HCT116 (cell line): ENCODE measurements at regions not wholly inside any gene's neighbourhood (a gene's known extent, or its start where the extent isn't known, plus 50 kb on each side); places are given as distances from the start of the nearest gene placed in this dataset.

ENCODE experiments used
- ATAC-seq: fragments of 200-7000 bp; cut with Tn5 transposase; 2 replicates; pipeline ENCODE4 v1.9.1; 2020; ENCODE audit warnings: mild to moderate bottlenecking, moderate library complexity
- BruUV-seq: library from RNA; stranded (reverse); fragments of 400-500 nt; replicated peaks from 2 replicates; lab custom pipeline; 2021; lab: Mats Ljungman, UMichigan
- CTCF ChIA-PET: fragments of 300-600 bp; sonication (Branson Sonifier 250); formaldehyde crosslinking; loops from one replicate; lab custom pipeline; 2021; ENCODE audit warnings: antibody characterized with exemption; lab: Charles Lee
- POLR2A ChIA-PET: fragments of 300-600, 350-600 bp; sonication (Branson Sonifier 250); formaldehyde crosslinking; loops from one replicate; lab custom pipeline; 2021; ENCODE audit warnings: antibody characterized with exemption; lab: Charles Lee
- RAD21 ChIA-PET, 2 experiments: fragments of 300-600 bp; sonication (Branson Sonifier 250); formaldehyde crosslinking; loops; one replicate each; lab custom pipeline; 2023; ENCODE audit warnings: low total read pairs in 2 of 2; ENCODE audit not compliant: uncharacterized antibody in 2 of 2, unreplicated experiment in 2 of 2, low non-redundant PET in 1 of 2; lab: Charles Lee
- DNase-seq: peaks from one replicate; pipeline ENCODE4 v3.0.0-alpha.2; 2010; ENCODE audit warnings: low read depth, low spot score
- H2AFZ ChIP-seq: fragments of 200-600 bp; shearing (Covaris generic), sonication (generic); 2 replicates; pipeline ENCODE4 v1.6.1; 2017; ENCODE audit warnings: low read depth, mixed run types, mixed read lengths, antibody characterized with exemption, low read length; ENCODE audit not compliant: poor library complexity, severe bottlenecking
- H3K27ac ChIP-seq: 2 replicates; pipeline ENCODE4 v1.5.1; 2012; ENCODE audit warnings: low read depth, low read length
- H3K27me3 ChIP-seq: fragments of 200-600 bp; sonication (generic); 2 replicates; pipeline ENCODE4 v1.6.1; 2016; ENCODE audit warnings: mixed run types, low read length, mixed read lengths; ENCODE audit not compliant: insufficient read depth
- H3K36me3 ChIP-seq, 2 experiments: fragments of 200-500 bp in 1 of 2; fragments of 200-600 bp in 1 of 2; sonication (Bioruptor generic) in 1 of 2; sonication (generic) in 1 of 2; 2 replicates each; pipeline versions ENCODE4 v1.5.1 to v1.6.1; 2014 to 2016; ENCODE audit warnings: low read length in 2 of 2, inconsistent platforms in 1 of 2, mixed read lengths in 1 of 2, mixed run types in 1 of 2; ENCODE audit not compliant: insufficient read depth in 2 of 2, control insufficient read depth in 1 of 2
- H3K4me1 ChIP-seq, 2 experiments: fragments of 200-600 bp in 1 of 2; sonication (generic) in 1 of 2; 2 replicates each; pipeline versions ENCODE4 v1.5.1 to v1.6.1; 2012 to 2017; ENCODE audit warnings: low read length in 2 of 2, inconsistent platforms in 1 of 2, mild to moderate bottlenecking in 1 of 2, mixed read lengths in 1 of 2, mixed run types in 1 of 2, moderate library complexity in 1 of 2; ENCODE audit not compliant: insufficient read depth in 2 of 2, control insufficient read depth in 1 of 2
- H3K4me2 ChIP-seq: fragments of 200-600 bp; sonication (generic); 2 replicates; pipeline ENCODE4 v1.6.1; 2017; ENCODE audit warnings: mixed run types, low read length, mixed read lengths
- H3K4me3 ChIP-seq, 2 experiments: fragments of 200-600 bp in 1 of 2; sonication (generic) in 1 of 2; replicated peaks in 1 of 2; 2 replicates each; pipeline ENCODE4 v1.5.1; 2011 to 2016; ENCODE audit warnings: low read length in 2 of 2, control low read depth in 1 of 2, low read depth in 1 of 2, mild to moderate bottlenecking in 1 of 2, mixed read lengths in 1 of 2, mixed run types in 1 of 2
- H3K79me2 ChIP-seq: fragments of 200-600 bp; sonication (generic); 2 replicates; pipeline ENCODE4 v1.6.1; 2017; ENCODE audit warnings: mild to moderate bottlenecking, mixed run types, low read length, moderate library complexity, mixed read lengths; ENCODE audit not compliant: insufficient read depth
- H3K9ac ChIP-seq: fragments of 200-600 bp; sonication (generic); 2 replicates; pipeline ENCODE4 v1.6.1; 2016; ENCODE audit warnings: low read length, mixed read lengths
- H3K9me2 ChIP-seq: fragments of 200-600 bp; sonication (generic), shearing (Covaris generic); 2 replicates; pipeline ENCODE4 v1.6.1; 2017; ENCODE audit warnings: mixed run types, mild to moderate bottlenecking, moderate library complexity; ENCODE audit not compliant: insufficient read depth
- H3K9me3 ChIP-seq, 2 experiments: fragments of 200-500 bp in 1 of 2; fragments of 200-600 bp in 1 of 2; sonication (Bioruptor generic) in 1 of 2; sonication (generic) in 1 of 2; 2 replicates each; pipeline ENCODE4 v1.6.1; 2014 to 2017; ENCODE audit warnings: low read length in 2 of 2, mixed read lengths in 2 of 2, inconsistent platforms in 1 of 2, low read depth in 1 of 2, mild to moderate bottlenecking in 1 of 2, mixed run types in 1 of 2, moderate library complexity in 1 of 2; ENCODE audit not compliant: control insufficient read depth in 1 of 2, insufficient read depth in 1 of 2
- H4K20me1 ChIP-seq: fragments of 200-600 bp; sonication (generic), shearing (Covaris generic); 2 replicates; pipeline ENCODE4 v1.6.1; 2017; ENCODE audit warnings: mixed run types, mild to moderate bottlenecking, moderate library complexity; ENCODE audit not compliant: insufficient read depth
- CBX3 ChIP-seq: IDR thresholded peaks from 2 replicates; pipeline ENCODE4 v1.6.1; 2012; ENCODE audit warnings: low read depth
- EGR1 ChIP-seq: IDR thresholded peaks from 2 replicates; pipeline ENCODE4 v1.6.1; 2012; ENCODE audit warnings: low read depth
- EZH2 ChIP-seq: fragments of 200-600 bp; sonication (generic); IDR thresholded peaks from 2 replicates; pipeline ENCODE4 v1.6.1; 2017; ENCODE audit warnings: antibody characterized with exemption, mixed run types
- EZH2phosphoT487 ChIP-seq: fragments of 200-600 bp; IDR thresholded peaks from 2 replicates; pipeline ENCODE4 v1.6.1; 2018; ENCODE audit warnings: antibody characterized with exemption, borderline replicate concordance
- FOSL1 ChIP-seq: IDR thresholded peaks from 2 replicates; pipeline ENCODE4 v1.6.1; 2012; ENCODE audit warnings: low read depth
- POLR2AphosphoS5 ChIP-seq: IDR thresholded peaks from 2 replicates; pipeline ENCODE4 v1.6.1; 2011; ENCODE audit warnings: mild to moderate bottlenecking, low read depth, low read length, moderate library complexity
- RAD21 ChIP-seq: IDR thresholded peaks from 2 replicates; pipeline ENCODE4 v1.6.1; 2012; ENCODE audit warnings: low read depth, mild to moderate bottlenecking
- SIN3A ChIP-seq: IDR thresholded peaks from 2 replicates; pipeline ENCODE4 v1.6.1; 2012; ENCODE audit warnings: low read depth
- TCF7L2 ChIP-seq: IDR thresholded peaks from 2 replicates; pipeline ENCODE4 v1.7.0; 2011; ENCODE audit warnings: borderline replicate concordance, inconsistent platforms; ENCODE audit not compliant: insufficient read depth, insufficient read length; ENCODE audit errors: extremely low read depth
- YY1 ChIP-seq: IDR thresholded peaks from 2 replicates; pipeline ENCODE4 v1.6.1; 2011; ENCODE audit warnings: low read length, low read depth, moderate library complexity, mild to moderate bottlenecking; ENCODE audit not compliant: insufficient replicate concordance; ENCODE audit errors: extremely low read depth
- intact Hi-C: fragments of 100-400 bp; cut with micrococcal nuclease; formaldehyde crosslinking; loops from 2 replicates; pipeline ENCODE4 v1.10.0; 2022
- TF ChIP-seq, protein P1 (sequence below): IDR thresholded peaks from 2 replicates; pipeline ENCODE4 v1.6.1; 2012
- TF ChIP-seq, protein P2 (sequence below): IDR thresholded peaks from 2 replicates; pipeline ENCODE4 v1.6.1; 2012; ENCODE audit warnings: low read depth
- TF ChIP-seq, protein P3 (sequence below): IDR thresholded peaks from 2 replicates; pipeline ENCODE4 v1.6.1; 2011; ENCODE audit warnings: mild to moderate bottlenecking, low read length, moderate library complexity; ENCODE audit not compliant: insufficient replicate concordance; ENCODE audit errors: extremely low read depth

DNA sequence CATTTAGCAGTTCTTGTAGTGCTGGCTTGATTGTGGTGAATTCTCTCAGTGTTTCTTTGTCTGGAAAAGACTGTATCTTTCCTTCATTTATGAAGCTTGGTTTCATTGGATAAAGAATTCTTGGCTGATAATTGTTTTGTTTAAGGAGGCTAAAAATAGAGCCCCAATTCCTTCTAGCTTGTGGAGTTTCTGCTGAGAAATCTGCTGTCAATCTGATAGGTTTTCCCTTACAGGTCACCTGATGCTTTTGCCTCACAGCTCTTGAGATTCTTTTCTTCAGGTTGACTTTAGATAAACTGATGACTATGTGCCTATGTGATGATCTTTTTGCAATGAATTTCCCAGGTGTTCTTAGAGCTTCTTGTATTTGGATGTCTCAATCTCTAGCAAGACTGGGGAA lies 1508.5 kb upstream of the FLRT2 start:
- no peaks in the 10 kb centered on the region for H3K36me3 ChIP-seq
- peaks cover 10 to 23% of the 10 kb centered on the region in 2 experiments; a peak in 3 of 4 replicates for H3K9me3 ChIP-seq
- H3K79me2 ChIP-seq = no peaks in the 10 kb centered on the region
- H3K4me3 ChIP-seq = no peak overlapping the region
- TF ChIP-seq RAD21 (no peak), SIN3A (no peak), CBX3 (no peak), YY1 (no peak), EZH2phosphoT487 (no peak), EGR1 (no peak), EZH2 (no peak), TCF7L2 (no peak), FOSL1 (no peak), POLR2AphosphoS5 (no peak)
- TF ChIP-seq, protein P1, sequence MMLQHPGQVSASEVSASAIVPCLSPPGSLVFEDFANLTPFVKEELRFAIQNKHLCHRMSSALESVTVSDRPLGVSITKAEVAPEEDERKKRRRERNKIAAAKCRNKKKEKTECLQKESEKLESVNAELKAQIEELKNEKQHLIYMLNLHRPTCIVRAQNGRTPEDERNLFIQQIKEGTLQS = no peak
- TF ChIP-seq, protein P2, sequence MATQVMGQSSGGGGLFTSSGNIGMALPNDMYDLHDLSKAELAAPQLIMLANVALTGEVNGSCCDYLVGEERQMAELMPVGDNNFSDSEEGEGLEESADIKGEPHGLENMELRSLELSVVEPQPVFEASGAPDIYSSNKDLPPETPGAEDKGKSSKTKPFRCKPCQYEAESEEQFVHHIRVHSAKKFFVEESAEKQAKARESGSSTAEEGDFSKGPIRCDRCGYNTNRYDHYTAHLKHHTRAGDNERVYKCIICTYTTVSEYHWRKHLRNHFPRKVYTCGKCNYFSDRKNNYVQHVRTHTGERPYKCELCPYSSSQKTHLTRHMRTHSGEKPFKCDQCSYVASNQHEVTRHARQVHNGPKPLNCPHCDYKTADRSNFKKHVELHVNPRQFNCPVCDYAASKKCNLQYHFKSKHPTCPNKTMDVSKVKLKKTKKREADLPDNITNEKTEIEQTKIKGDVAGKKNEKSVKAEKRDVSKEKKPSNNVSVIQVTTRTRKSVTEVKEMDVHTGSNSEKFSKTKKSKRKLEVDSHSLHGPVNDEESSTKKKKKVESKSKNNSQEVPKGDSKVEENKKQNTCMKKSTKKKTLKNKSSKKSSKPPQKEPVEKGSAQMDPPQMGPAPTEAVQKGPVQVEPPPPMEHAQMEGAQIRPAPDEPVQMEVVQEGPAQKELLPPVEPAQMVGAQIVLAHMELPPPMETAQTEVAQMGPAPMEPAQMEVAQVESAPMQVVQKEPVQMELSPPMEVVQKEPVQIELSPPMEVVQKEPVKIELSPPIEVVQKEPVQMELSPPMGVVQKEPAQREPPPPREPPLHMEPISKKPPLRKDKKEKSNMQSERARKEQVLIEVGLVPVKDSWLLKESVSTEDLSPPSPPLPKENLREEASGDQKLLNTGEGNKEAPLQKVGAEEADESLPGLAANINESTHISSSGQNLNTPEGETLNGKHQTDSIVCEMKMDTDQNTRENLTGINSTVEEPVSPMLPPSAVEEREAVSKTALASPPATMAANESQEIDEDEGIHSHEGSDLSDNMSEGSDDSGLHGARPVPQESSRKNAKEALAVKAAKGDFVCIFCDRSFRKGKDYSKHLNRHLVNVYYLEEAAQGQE = no peak
- TF ChIP-seq, protein P3, sequence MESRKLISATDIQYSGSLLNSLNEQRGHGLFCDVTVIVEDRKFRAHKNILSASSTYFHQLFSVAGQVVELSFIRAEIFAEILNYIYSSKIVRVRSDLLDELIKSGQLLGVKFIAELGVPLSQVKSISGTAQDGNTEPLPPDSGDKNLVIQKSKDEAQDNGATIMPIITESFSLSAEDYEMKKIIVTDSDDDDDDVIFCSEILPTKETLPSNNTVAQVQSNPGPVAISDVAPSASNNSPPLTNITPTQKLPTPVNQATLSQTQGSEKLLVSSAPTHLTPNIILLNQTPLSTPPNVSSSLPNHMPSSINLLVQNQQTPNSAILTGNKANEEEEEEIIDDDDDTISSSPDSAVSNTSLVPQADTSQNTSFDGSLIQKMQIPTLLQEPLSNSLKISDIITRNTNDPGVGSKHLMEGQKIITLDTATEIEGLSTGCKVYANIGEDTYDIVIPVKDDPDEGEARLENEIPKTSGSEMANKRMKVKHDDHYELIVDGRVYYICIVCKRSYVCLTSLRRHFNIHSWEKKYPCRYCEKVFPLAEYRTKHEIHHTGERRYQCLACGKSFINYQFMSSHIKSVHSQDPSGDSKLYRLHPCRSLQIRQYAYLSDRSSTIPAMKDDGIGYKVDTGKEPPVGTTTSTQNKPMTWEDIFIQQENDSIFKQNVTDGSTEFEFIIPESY = no peak
- TF ChIP-seq, all 23 proteins: peak for 0
- Histone ChIP-seq H3K4me1 (no peaks in the 10 kb centered on the region), H3K27me3 (no peaks in the 10 kb centered on the region), H4K20me1 (no peaks in the 10 kb centered on the region), H3K9ac (no peak overlapping the region), H3K4me2 (no peak overlapping the region), H3K27ac (no peak overlapping the region), H3K9me2 (no peaks in the 10 kb centered on the region), H2AFZ (no peak overlapping the region)
- DNase-seq (no peak), ATAC-seq (no peak)
- no TSS peak for BruUV-seq
- POLR2A ChIA-PET = no interaction called here
- intact Hi-C loops = no loop called here
- CTCF ChIA-PET = no interaction called here
- RAD21 ChIA-PET = no interaction called here
